ENCODE measurements at regions not wholly inside any gene's neighbourhood (a gene's known extent, or its start where the extent isn't known, plus 50 kb on each side); places are given as distances from the start of the nearest gene placed in this dataset.

DNA sequence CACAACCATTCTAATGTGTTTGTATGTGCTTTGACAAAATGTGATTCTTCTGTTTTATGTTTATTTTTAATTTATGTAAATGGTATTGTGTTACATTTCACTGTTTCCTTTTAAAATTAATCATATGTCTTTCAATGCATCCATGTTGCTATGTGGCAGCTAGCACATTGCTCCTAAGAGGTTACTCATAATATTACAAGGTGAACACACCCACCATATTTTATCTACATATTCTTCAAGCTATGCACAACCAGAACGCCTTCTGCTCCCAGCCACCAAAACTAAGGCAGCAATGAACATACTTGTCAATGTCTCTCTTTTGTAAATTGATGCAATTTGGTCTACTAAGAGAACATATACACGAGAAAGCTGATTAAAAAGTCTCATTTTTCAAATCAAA, 160.6 kb upstream of the OSR1 start:
- no peak for DNase-seq (ENCODE audit: low spot score)
- TF ChIP-seq, protein P1, sequence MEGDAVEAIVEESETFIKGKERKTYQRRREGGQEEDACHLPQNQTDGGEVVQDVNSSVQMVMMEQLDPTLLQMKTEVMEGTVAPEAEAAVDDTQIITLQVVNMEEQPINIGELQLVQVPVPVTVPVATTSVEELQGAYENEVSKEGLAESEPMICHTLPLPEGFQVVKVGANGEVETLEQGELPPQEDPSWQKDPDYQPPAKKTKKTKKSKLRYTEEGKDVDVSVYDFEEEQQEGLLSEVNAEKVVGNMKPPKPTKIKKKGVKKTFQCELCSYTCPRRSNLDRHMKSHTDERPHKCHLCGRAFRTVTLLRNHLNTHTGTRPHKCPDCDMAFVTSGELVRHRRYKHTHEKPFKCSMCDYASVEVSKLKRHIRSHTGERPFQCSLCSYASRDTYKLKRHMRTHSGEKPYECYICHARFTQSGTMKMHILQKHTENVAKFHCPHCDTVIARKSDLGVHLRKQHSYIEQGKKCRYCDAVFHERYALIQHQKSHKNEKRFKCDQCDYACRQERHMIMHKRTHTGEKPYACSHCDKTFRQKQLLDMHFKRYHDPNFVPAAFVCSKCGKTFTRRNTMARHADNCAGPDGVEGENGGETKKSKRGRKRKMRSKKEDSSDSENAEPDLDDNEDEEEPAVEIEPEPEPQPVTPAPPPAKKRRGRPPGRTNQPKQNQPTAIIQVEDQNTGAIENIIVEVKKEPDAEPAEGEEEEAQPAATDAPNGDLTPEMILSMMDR (IDR thresholded peaks at IDR 0.05; ENCODE audit: extremely low read depth, missing control alignments), result no peak

DNA sequence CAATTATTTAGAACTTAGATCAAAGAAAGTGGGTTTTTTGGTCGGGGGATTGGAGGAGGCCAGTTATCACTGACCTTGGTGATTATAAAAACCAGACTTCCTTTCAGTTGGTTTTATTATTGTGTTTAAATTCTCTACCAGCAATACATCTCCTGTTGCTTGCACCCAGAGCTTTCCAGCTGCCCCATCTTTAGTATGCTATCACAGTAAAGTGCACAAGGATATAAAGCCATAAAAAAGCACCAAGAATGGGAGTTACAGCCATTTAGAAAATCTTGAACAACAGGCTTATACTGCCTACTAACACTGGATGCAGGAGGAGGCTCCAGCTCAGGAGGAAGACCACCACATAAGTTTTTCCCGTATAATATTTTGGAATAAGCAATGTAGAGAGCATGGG, 148.7 kb upstream of the OSR1 start:
- TF ChIP-seq, protein P1 (IDR thresholded peaks at IDR 0.05; ENCODE audit: extremely low read depth, missing control alignments), result no peak
- DNase-seq (ENCODE audit: low spot score), result no peak

DNA sequence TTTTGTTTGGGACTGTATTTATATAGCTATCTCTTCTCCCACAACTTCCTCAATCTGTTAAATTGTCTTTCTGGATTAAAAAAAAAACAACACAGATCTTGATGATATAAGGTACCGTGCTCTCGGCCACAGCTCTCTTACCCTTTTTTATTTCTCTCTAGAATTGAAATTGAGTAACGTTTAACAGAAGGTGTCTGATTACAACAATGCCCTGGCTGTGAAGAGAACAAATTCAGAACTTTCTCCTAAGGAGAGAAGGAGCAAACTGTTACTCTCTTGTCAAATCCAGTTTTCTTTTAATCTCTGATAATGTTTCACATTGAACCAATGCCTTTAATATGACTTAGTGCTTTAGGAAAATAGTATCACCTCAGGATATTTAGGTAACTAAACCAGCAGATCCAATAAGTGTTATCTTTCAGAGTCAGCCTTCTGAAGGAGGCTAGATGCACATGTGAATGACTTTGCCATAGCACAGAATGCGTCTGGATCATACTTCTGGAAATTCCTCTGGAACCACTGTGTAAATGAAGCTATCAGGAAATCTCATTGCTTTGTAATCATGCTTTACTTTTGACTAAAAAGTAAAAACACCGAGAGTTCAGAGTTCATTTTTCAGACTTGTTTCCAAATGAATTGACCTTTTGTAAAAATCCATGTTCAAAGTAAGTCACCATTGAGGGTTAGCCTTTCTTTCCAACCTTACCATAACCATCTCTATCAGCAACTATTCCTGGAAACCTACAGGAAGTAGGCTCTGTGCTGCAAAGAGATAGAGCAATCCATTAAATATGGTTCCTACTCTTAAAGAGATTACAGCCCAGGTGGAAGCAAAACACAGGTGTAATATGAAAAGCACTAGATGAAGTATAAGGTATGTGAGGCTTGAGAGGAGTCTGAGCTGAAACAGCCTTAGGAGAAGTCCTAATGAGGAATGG, 147.0 kb upstream of the OSR1 start:
- TF ChIP-seq, protein P1 (IDR thresholded peaks at IDR 0.05; ENCODE audit: extremely low read depth, missing control alignments), result no peak
- no peak for DNase-seq (ENCODE audit: low spot score)

DNA sequence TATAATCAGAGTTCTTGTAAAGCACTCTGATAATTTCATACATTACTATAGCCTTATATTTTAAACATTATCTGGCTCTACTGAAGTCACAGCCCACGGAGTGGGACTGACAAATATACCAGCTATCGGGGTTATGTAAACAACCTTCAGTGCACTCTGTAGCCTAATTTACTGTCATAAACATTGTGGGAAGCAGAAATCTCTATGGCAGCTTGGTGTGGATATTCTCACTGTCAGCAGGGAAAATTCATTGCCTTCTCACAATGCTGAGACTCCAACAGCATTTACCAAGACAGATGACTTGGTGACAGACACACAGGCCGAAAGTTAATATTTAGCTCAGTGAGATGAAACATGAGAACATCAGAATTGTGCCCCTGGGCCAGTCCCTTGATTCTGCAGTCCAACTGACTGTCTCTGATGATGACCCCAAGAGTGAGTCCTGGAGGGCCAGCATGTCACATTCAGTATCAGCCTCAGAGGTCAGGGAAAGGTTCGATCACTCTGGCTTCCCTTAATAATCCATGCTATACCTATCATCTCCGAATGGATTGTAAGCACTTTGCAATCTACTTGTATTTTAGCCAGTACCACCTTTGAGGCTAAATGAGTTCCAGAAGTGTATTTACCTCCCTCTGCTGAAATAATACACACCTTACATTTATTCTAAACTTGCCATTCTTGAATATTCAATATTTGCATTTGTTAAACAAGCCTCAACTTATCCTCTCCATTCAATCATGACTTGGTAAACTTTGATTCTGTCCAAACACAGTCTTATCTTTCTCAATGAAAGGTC, 146.2 kb upstream of the OSR1 start:
- no peak for DNase-seq (ENCODE audit: low spot score)
- TF ChIP-seq, protein P1 (IDR thresholded peaks at IDR 0.05; ENCODE audit: extremely low read depth, missing control alignments), result no peak

DNA sequence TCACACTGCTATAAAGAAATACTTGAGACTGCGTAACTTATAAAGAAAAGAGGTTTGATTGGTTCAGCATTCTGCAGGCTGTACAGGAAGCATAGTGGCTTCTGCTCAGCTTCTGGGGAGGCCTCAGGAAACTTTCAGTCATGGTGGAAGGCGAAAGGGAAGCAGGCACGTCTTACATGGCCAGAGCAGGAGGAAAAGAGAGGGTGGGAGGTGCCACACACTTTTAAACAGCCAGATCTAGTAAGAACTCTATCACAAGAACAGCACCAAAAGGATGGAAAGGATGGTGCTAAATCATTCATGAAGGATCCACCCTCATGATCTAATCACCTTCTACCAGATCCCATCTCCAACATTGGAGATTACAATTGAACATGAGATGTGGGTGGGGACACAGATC, 145.5 kb upstream of the OSR1 start:
- TF ChIP-seq, protein P1 (IDR thresholded peaks at IDR 0.05; ENCODE audit: extremely low read depth, missing control alignments), result no peak
- no peak for DNase-seq (ENCODE audit: low spot score)

DNA sequence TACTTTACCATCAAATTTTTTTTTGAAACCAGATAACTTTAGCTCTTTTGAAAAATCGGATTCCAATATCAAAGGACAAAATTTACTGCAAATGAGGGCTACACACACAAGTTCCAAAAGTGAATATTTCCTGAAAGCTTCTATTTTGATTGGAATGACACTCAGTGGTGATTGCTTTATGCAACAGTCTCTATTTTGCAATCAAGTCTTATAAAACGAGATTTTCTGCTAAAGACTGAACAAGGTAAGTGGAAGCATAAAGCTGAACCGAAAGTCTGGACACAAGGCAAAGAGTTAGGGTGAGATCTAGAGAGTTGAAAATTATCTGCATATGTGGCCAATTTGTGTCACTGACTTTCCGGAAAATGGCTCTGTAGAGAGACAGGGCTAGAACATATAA, 145.0 kb upstream of the OSR1 start:
- TF ChIP-seq, protein P1 (IDR thresholded peaks at IDR 0.05; ENCODE audit: extremely low read depth, missing control alignments), result no peak

DNA sequence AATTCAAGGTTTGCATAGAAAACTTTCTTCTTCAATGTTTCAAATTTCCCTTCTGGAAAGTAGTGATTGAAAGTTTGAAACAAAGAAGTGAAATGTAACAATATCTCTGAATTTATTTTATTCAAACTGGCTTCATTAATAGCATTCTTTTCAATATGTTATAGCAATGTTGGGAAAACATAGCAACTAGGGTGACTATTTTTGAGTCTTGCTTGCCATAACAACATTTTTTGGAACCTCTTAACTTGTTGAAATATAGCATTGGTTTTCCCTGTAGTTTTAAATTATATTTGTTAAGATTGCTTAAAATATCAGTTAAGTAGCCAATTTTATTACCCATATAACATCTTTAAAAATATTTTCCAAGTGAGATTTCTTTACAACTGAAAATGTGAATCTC, 141.7 kb upstream of the OSR1 start:
- DNase-seq (ENCODE audit: low spot score), result no peak
- TF ChIP-seq, protein P1 (IDR thresholded peaks at IDR 0.05; ENCODE audit: extremely low read depth, missing control alignments), result no peak

More for the DNA sequence above, 145.0 kb upstream of the OSR1 start:
- DNase-seq (ENCODE audit: low spot score), result no peak

All from GM20000 (cell line).